NCI-H1417 treated with DMSO at 0.1 percent for 48 hours (cell line): ENCODE measurements at regions not wholly inside any gene's neighbourhood (a gene's known extent, or its start where the extent isn't known, plus 50 kb on each side); places are given as distances from the start of the nearest gene placed in this dataset.

Source experiments
- DNase-seq: peaks from one replicate; lab custom pipeline; 2025; lab: John Stamatoyannopoulos, UW

DNA sequence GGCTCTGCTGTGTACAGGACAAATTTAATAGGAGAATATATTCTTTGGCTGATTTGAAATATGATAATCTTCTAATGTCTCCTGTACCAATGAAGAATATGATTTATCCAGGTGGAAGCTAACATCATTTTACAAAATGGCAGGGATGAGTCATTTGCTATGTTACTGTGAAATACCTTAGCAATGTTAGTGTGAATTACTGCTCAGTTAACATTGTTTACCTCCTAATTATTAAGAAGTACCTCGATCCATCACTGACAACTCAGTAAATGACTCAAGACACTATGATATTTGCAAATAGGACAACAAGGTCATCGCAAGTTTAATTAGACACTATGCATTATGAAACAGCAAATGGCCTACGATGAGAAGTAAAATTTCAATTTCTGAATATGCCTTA, 309.1 kb upstream of the EDNRB start:
- DNase-seq: no peak

DNA sequence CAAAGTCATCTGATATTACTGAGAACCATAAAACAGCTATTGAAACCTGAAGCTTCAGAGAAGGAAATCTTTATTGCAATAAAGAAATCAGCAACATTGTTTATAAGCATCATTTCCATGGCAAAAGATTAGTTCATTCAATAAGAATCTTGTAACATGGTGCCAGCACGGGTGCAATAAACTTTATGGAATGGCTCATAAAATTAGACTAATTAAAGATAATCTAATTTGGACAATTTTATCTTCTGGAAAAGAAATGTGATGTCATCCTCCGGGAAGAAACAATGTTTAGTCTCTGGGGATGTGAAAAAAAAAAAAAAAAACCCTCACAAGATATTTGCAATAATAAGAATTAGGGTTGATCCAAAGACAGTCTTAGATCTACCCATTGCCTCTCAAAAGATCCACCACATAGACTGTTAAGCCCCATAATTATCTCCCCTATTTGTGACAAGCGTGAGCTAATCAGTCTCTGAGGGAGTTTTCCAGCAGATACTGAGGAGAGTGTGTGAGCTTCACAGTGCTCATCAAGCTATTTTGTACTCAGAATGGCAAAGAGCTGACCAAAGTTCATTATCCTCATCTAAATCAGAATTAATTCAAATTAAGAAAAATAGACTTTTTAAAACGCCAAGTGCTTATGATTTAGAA, 297.0 kb upstream of the EDNRB start:
- DNase-seq: no peak

GRCh38 chr13:78201411-78201810, 282.8 kb upstream of the EDNRB start:
- DNase-seq: no peak

GRCh38 chr13:78198821-78199220, 280.2 kb upstream of the EDNRB start:
- no peak for DNase-seq

DNA sequence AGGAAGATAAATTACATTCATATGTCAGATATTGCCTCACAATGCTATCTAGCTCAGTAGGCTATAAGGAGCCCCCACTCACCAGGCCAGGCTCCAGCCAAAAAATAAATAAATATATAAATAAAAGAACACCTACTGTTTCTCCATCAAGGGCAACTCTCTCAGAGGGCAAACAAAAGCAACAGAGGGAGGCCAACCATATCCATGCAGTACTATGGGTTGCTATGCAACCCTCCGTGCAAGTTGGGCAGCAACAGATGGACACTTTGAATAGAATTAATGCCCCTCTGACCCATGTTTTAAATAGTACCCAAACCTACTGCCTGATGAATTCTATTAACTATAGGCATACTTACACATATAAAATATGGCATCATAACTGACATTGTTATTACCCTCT, 279.8 kb upstream of the EDNRB start:
- DNase-seq: peak; percentile 57

DNA sequence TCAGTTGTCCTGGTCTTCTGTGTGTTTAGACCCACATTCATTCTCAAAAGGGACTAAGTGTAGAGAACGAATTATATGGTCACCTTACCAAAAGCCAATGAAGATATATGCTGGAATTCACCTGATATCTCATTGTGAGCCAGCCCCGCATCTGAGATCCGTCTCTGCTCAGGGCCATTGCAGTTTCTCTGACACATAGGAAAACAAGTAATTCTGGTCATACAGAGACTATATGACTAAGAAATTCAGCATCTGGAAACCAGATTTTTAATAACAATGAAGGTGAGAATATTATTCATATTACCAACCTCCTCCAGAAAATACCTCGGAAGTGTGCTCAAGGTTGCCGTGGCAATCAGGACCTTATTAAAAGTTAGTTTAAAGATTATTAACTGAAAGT, 278.6 kb upstream of the EDNRB start:
- DNase-seq: no peak

DNA sequence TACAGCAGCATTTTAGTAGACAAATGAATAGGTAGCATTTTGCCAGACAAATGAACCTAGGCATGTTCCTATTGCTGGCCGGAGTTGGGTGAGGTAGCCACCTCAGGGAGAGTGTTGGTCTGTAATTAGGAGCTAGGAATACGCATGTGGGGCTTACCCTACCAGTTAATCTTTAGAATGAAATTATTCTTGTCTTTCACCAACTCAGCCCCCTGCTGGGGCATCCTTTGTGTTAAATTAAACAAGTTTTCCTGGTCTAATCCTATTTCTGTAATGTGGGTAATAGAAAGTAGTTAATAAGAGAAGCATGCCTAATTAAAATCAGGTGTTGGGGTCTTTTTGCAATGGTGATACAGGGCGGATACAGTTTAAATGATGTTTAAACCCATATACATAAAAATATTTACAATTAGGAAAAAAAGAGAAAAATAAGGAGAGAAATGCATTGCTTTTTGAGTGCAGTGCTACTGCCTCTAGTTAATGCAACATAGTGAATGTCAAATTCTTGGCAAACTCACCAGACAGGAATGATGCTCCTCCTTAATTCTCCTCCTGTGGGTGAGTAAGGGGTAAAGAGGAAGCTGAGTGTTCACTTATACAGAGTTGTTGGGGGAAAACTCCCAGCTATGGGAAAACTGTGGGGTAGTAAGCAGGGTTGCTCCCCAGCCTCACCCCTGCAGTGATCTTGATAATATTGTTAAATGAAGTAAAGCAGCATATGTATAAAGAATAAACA, 276.4 kb upstream of the EDNRB start:
- no peak for DNase-seq

DNA sequence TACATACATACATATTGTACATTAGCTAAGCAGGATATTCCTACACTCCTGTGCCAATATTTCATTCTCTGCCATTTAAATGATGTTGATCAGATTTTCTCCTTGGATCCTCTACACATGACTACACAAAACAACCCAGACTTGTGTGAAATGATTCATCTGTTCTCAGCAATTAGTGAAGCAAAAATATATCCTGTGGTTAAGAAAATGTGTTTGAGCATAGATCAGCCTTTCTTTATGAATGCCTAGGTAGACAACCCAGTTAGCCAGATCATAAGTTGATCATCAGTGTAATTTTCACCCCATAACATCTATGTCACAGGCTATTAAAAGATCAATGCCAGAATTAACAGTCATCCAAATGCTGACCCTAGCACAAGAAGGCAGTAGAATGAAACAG, 275.2 kb upstream of the EDNRB start:
- DNase-seq: no peak

- no peak for DNase-seq
These were observed 274.1 kb upstream of the EDNRB start for GRCh38 chr13:78192716-78193115.

- no peak for DNase-seq
These were observed 271.7 kb upstream of the EDNRB start for GRCh38 chr13:78190296-78190695.

- DNase-seq: no peak
These were observed 269.1 kb upstream of the EDNRB start for GRCh38 chr13:78187781-78188180.

DNA sequence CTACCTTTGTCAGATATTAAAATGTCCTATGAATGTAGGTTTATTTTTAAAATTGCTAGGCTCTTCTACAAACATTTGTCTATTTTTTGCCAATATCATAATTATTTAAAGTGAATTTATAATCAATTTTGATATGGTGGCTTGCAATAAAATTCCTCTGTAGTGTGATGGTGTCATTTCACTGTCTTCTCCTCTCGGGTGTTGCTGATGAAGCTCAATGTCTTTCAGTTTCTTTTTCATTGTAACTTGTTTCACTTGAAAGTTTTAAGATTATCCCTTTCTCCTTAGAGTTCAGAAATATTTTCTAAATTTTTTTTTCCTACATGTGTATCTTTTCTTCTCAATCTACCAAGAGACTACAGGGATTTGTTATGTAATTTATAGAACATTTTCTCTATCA, 267.1 kb upstream of the EDNRB start:
- DNase-seq: no peak

DNA sequence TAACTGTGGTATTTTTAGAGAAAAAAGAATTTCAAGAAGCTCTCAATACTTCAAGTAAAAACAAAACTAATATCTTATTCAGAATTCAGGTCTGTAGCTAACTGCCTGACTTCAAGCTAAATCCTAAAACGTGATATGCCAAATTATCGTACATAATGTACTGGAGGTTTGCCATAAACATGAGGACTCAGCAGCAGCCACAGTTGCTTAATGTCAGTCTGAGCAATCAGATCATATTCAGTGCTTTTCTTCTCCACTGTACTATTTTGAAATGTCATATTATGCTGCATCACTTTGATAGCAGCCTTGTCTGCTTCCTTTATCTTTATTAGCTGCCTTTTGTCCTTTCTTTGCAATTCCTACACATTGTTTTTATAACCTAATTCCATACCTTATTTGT, 265.1 kb upstream of the EDNRB start:
- no peak for DNase-seq

GRCh38 chr13:78182813-78183212, 264.2 kb upstream of the EDNRB start:
- DNase-seq: no peak

- no peak for DNase-seq
These were observed 258.7 kb upstream of the EDNRB start for GRCh38 chr13:78177306-78177705.

- no peak for DNase-seq
These were observed 258.2 kb upstream of the EDNRB start for GRCh38 chr13:78176880-78177279.

- DNase-seq: no peak
These were observed 250.8 kb upstream of the EDNRB start for GRCh38 chr13:78169386-78169785.

DNA sequence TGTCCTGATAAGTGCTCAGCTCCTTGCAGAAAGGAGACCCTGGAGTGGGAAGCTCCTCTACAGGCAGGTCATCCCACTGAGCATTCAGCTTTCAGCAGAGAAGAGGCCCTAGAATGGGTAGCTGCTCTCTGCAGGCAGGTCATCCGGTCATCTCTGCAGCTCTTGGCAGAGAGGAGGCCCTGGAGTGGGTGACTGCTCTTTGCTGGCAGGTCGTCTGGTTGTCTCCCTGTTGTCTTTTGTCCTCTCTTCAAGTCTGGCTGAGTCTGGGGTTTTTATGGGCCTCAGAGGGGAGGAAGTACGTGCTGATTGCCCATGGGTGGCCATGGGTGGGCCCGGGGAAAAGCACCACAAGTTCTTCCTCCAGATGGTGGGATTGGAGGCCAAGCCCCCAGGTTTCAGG, 250.3 kb upstream of the EDNRB start:
- DNase-seq: no peak

GRCh38 chr13:78161266-78161665, 242.6 kb upstream of the EDNRB start:
- no peak for DNase-seq

GRCh38 chr13:78160793-78161192, 242.2 kb upstream of the EDNRB start:
- no peak for DNase-seq

- DNase-seq: no peak
These were observed 233.8 kb upstream of the EDNRB start for GRCh38 chr13:78152415-78152814.

DNA sequence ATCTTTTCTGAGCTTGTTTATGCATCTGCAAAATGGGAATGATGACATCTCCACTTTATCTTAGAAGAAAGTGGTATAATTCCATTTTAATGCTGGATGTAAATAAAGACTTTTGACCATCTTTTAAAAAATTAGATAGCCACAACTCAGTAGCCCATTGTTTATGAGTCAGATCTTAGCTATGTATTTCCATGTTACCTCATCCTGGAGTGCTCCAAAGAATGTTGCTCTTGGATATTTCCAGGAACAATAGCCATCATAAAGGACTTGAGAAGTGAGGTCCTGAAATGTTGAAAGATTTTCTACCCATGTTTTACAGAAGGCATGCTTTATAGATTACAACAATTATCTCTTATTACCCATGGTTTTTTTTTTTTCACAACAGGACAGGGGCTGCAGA, 229.3 kb upstream of the EDNRB start:
- no peak for DNase-seq

DNA sequence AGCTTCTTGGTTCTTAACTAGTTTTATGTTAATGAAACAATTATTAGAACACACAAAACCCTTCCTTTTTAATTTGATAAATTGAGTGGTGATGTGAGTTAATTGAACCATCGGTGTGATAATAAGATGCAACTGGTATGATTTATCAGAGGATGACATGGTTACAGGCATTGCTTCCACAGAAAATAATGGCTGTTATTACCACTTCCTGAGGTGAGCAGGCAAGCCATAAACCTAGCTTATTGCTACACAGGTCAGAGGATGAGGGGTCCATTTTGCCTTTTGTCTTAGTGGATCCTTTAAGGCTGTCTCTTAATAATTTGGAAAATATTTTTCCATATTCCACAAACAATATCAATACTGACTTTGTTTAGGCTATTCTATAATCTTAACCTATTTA, 226.6 kb upstream of the EDNRB start:
- DNase-seq: no peak

- DNase-seq: no peak
These were observed 221.1 kb upstream of the EDNRB start for GRCh38 chr13:78139765-78140164.
